Ovary (tissue), 3 donors: ENCODE measurements at regions not wholly inside any gene's neighbourhood (a gene's known extent, or its start where the extent isn't known, plus 50 kb on each side); places are given as distances from the start of the nearest gene placed in this dataset.

ENCODE experiments used
- CTCF ChIP-seq, 3 donors: fragments of 450-650 bp in 2 of 3; fragments of 200-600 bp in 1 of 3; IDR thresholded peaks; one replicate each; pipeline versions ENCODE4 v1.5.1 to v1.8.0; 2016 to 2022; ENCODE audit warnings: antibody characterized with exemption in 3 of 3, mild to moderate bottlenecking in 1 of 3
- EP300 ChIP-seq: sonication (generic); formaldehyde crosslinking; IDR thresholded peaks from one replicate; pipeline ENCODE4 v1.6.1; 2017; ENCODE audit warnings: antibody characterized with exemption
- POLR2A ChIP-seq: fragments of 450-650 bp; IDR thresholded peaks from one replicate; pipeline ENCODE4 v1.6.1; 2017; ENCODE audit warnings: antibody characterized with exemption, mild to moderate bottlenecking, moderate library complexity
- donor health status: DM: no; HTN: no; CAD: no.

- TF ChIP-seq POLR2A (no peak), CTCF (IDR thresholded peaks at IDR 0.05) (no peak), EP300 (no peak)
Measured at GRCh38 chr18:77679869-77680268, 430.2 kb downstream of the GALR1 start.
